H1 (cell line): ENCODE measurements at regions not wholly inside any gene's neighbourhood (a gene's known extent, or its start where the extent isn't known, plus 50 kb on each side); places are given as distances from the start of the nearest gene placed in this dataset.

Experiments used
- CTCF ChIA-PET: fragments of 300-600 bp; sonication (Branson Sonifier 250); formaldehyde crosslinking; loops from one replicate; lab custom pipeline; 2021; ENCODE audit not compliant: partially characterized antibody; lab: Charles Lee
- POLR2A ChIA-PET: fragments of 300-600 bp; sonication (Branson Sonifier 250); formaldehyde crosslinking; loops from one replicate; lab custom pipeline; 2021; ENCODE audit warnings: inconsistent platforms; ENCODE audit not compliant: partially characterized antibody; lab: Charles Lee
- DNase-seq, 2 experiments: peaks; one replicate each; pipeline versions ENCODE4 v3.0.0 to v3.0.0-alpha.2; 2010 to 2022; ENCODE audit warnings: low spot score in 2 of 2, low read depth in 1 of 2, mixed read lengths in 1 of 2
- FAIRE-seq: peaks from 2 replicates; lab custom pipeline; 2011; peaks lifted over from hg19 to GRCh38; lab: Jason Lieb, UNC
- H2AFZ ChIP-seq: 2 replicates; pipeline ENCODE4 v1.8.1; 2012; ENCODE audit warnings: low read length, inconsistent platforms
- H2AK5ac ChIP-seq: 2 replicates; pipeline ENCODE4 v1.6.1; 2013; ENCODE audit warnings: low read depth, low read length
- H2BK120ac ChIP-seq: replicated peaks from 2 replicates; pipeline ENCODE3; 2013; ENCODE audit warnings: low read depth, low read length, inconsistent platforms
- H2BK12ac ChIP-seq: 2 replicates; pipeline ENCODE4 v1.6.1; 2013; ENCODE audit warnings: low read depth, low read length
- H2BK15ac ChIP-seq: 2 replicates; pipeline ENCODE4 v1.6.1; 2013; ENCODE audit warnings: low read length
- H2BK20ac ChIP-seq: 2 replicates; pipeline ENCODE4 v1.6.1; 2013; ENCODE audit warnings: low read length
- H2BK5ac ChIP-seq: 2 replicates; pipeline ENCODE4 v1.6.1; 2013; ENCODE audit warnings: low read depth, low read length
- H3K14ac ChIP-seq: 2 replicates; pipeline ENCODE4 v1.6.1; 2013; ENCODE audit warnings: inconsistent platforms; ENCODE audit not compliant: insufficient read length
- H3K18ac ChIP-seq: 2 replicates; pipeline ENCODE4 v1.6.1; 2013; ENCODE audit warnings: low read length; ENCODE audit errors: extremely low read depth
- H3K23ac ChIP-seq: 2 replicates; pipeline ENCODE4 v1.6.1; 2013; ENCODE audit warnings: inconsistent platforms; ENCODE audit not compliant: insufficient read length
- H3K23me2 ChIP-seq: 2 replicates; pipeline ENCODE4 v1.6.1; 2013; ENCODE audit warnings: low read depth, low read length
- H3K27ac ChIP-seq: 2 replicates; pipeline ENCODE4 v1.6.1; 2011; ENCODE audit warnings: low read depth, low read length, inconsistent platforms
- H3K27me3 ChIP-seq, 4 experiments: replicated peaks in 1 of 4; 1 replicate in 1 of 4; 2 replicates in 3 of 4; pipeline versions ENCODE4 v1.6.1 to v1.8.1; 2011 to 2013; ENCODE audit warnings: low read length in 3 of 4, mild to moderate bottlenecking in 3 of 4, inconsistent platforms in 2 of 4, mixed read lengths in 2 of 4, moderate library complexity in 1 of 4; ENCODE audit not compliant: control insufficient read depth in 3 of 4, insufficient read depth in 3 of 4; ENCODE audit errors: extremely low read depth in 1 of 4
- H3K36me3 ChIP-seq, 4 experiments: 2 replicates each; pipeline versions ENCODE4 v1.6.1 to v1.8.1; 2011 to 2013; ENCODE audit warnings: mild to moderate bottlenecking in 4 of 4, low read length in 3 of 4, moderate library complexity in 2 of 4, control low read depth in 1 of 4, inconsistent platforms in 1 of 4; ENCODE audit not compliant: insufficient read depth in 4 of 4, control insufficient read depth in 2 of 4
- H3K4ac ChIP-seq: replicated peaks from 2 replicates; pipeline ENCODE3; 2013; ENCODE audit warnings: low read length, low read depth, mixed read lengths, inconsistent platforms; ENCODE audit not compliant: insufficient read length
- H3K4me1 ChIP-seq, 4 experiments: replicated peaks in 1 of 4; 1 replicate in 1 of 4; 2 replicates in 3 of 4; pipeline versions ENCODE4 v1.6.1 to v1.8.1; 2011 to 2013; ENCODE audit warnings: low read length in 3 of 4, inconsistent platforms in 2 of 4, mixed read lengths in 1 of 4; ENCODE audit not compliant: insufficient read depth in 4 of 4, control insufficient read depth in 3 of 4
- H3K4me2 ChIP-seq, 2 experiments: 2 replicates each; pipeline versions ENCODE4 v1.6.1 to v1.8.1; 2011 to 2013; ENCODE audit warnings: low read depth in 2 of 2, low read length in 2 of 2, control low read depth in 1 of 2, inconsistent platforms in 1 of 2, mild to moderate bottlenecking in 1 of 2; ENCODE audit not compliant: insufficient read depth in 1 of 2
- H3K4me3 ChIP-seq, 4 experiments: fragments of 200-600, 300-600 bp in 1 of 4; sonication (generic), shearing (Covaris generic), sonication (Bioruptor Twin) in 1 of 4; 2 replicates each; pipeline versions ENCODE4 v1.5.1 to v1.8.1; 2011 to 2016; ENCODE audit warnings: low read length in 4 of 4, low read depth in 3 of 4, control low read depth in 2 of 4, inconsistent platforms in 2 of 4, mild to moderate bottlenecking in 2 of 4, mixed read lengths in 1 of 4, moderate library complexity in 1 of 4; ENCODE audit not compliant: insufficient read depth in 2 of 4; ENCODE audit errors: extremely low read depth in 1 of 4
- H3K56ac ChIP-seq: replicated peaks from 2 replicates; pipeline ENCODE3; 2013; ENCODE audit warnings: low read depth, mild to moderate bottlenecking, mixed read lengths, low read length, inconsistent platforms; ENCODE audit not compliant: insufficient read length
- H3K79me1 ChIP-seq: 2 replicates; pipeline ENCODE4 v1.6.1; 2013; ENCODE audit warnings: low read depth, low read length, control low read depth
- H3K79me2 ChIP-seq, 2 experiments: 2 replicates each; pipeline versions ENCODE4 v1.6.1 to v1.8.1; 2012 to 2013; ENCODE audit warnings: low read length in 2 of 2, mild to moderate bottlenecking in 2 of 2, inconsistent platforms in 1 of 2; ENCODE audit not compliant: insufficient read depth in 2 of 2, control insufficient read depth in 1 of 2
- H3K9ac ChIP-seq, 4 experiments: replicated peaks in 1 of 4; 1 replicate in 1 of 4; 2 replicates in 3 of 4; pipeline versions ENCODE4 v1.6.1 to v1.8.1; 2011 to 2013; ENCODE audit warnings: low read depth in 3 of 4, low read length in 3 of 4, control low read depth in 2 of 4, mild to moderate bottlenecking in 2 of 4, moderate library complexity in 2 of 4, inconsistent platforms in 1 of 4; ENCODE audit errors: extremely low read depth in 1 of 4
- H3K9me3 ChIP-seq, 2 experiments: 2 replicates each; pipeline versions ENCODE4 v1.6.1 to v1.8.1; 2012 to 2013; ENCODE audit warnings: mild to moderate bottlenecking in 2 of 2, moderate library complexity in 2 of 2, control low read depth in 1 of 2, inconsistent platforms in 1 of 2, low read depth in 1 of 2, low read length in 1 of 2, mixed read lengths in 1 of 2; ENCODE audit not compliant: insufficient read depth in 2 of 2
- H4K20me1 ChIP-seq, 2 experiments: replicated peaks in 1 of 2; 2 replicates each; pipeline versions ENCODE3 to v1.8.1; 2011 to 2013; ENCODE audit warnings: inconsistent platforms in 2 of 2, low read length in 2 of 2, mild to moderate bottlenecking in 1 of 2; ENCODE audit not compliant: insufficient read depth in 2 of 2, control insufficient read depth in 1 of 2
- H4K5ac ChIP-seq: 2 replicates; pipeline ENCODE4 v1.6.1; 2013; ENCODE audit warnings: low read length, low read depth, mixed read lengths, inconsistent platforms; ENCODE audit not compliant: insufficient read length
- H4K8ac ChIP-seq: 2 replicates; pipeline ENCODE4 v1.8.0; 2013; ENCODE audit warnings: mild to moderate bottlenecking, moderate library complexity, low read length, inconsistent platforms; ENCODE audit not compliant: insufficient read depth; ENCODE audit errors: extremely low read depth
- H4K91ac ChIP-seq: replicated peaks from 2 replicates; pipeline ENCODE3; 2013; ENCODE audit warnings: low read length, mixed read lengths, inconsistent platforms; ENCODE audit not compliant: insufficient read length
- CHD2 ChIP-seq: IDR thresholded peaks from 2 replicates; pipeline ENCODE4 v1.6.1; 2012; ENCODE audit warnings: low read length, improper control_type of control experiment
- POU5F1 ChIP-seq: IDR thresholded peaks from 2 replicates; pipeline ENCODE4 v1.6.1; 2011; ENCODE audit warnings: low read depth, mild to moderate bottlenecking, low read length, moderate library complexity
- RAD21 ChIP-seq, 2 experiments: IDR thresholded peaks in 1 of 2; conservative IDR thresholded peaks in 1 of 2; 2 replicates each; pipeline ENCODE4 v1.6.1; 2011; ENCODE audit warnings: low read depth in 2 of 2, low read length in 2 of 2, improper control_type of control experiment in 1 of 2, inconsistent platforms in 1 of 2, mild to moderate bottlenecking in 1 of 2, moderate library complexity in 1 of 2
- RBBP5 ChIP-seq: IDR thresholded peaks from 2 replicates; pipeline ENCODE4 v1.7.1; 2012; ENCODE audit warnings: low read depth, mild to moderate bottlenecking, inconsistent platforms, low read length, moderate library complexity, borderline replicate concordance
- TEAD4 ChIP-seq: IDR thresholded peaks from 2 replicates; pipeline ENCODE4 v1.6.1; 2012; ENCODE audit warnings: low read depth, low read length, inconsistent platforms, mixed read lengths
- WGBS, 2 experiments: shearing (Covaris generic) in 1 of 2; methylation state at CpG; one replicate each; pipeline versions ENCODE4 v1.1.6 to v1.1.7; 2013 to 2015; ENCODE audit warnings: low lambda C conversion rate in 2 of 2, mixed read lengths in 2 of 2, inconsistent platforms in 1 of 2, low coverage in 1 of 2, missing lambda C conversion rate in 1 of 2; ENCODE audit not compliant: insufficient replicate concordance in 2 of 2, insufficient coverage in 1 of 2, insufficient read length in 1 of 2; ENCODE audit errors: extremely low coverage in 1 of 2, missing lambda C conversion rate in 1 of 2; 5-methylcytosine and 5-hydroxymethylcytosine counted together
- TF ChIP-seq, protein P1 (sequence below), 3 experiments: IDR thresholded peaks; 1 replicate in 2 of 3; 2 replicates in 1 of 3; pipeline versions ENCODE4 v1.5.1 to v1.6.1; 2011; ENCODE audit warnings: low read length in 3 of 3, mild to moderate bottlenecking in 3 of 3, inconsistent platforms in 2 of 3, low read depth in 1 of 3, moderate library complexity in 1 of 3; ENCODE audit not compliant: insufficient read depth in 1 of 3; ENCODE audit errors: control extremely low read depth in 1 of 3

DNA sequence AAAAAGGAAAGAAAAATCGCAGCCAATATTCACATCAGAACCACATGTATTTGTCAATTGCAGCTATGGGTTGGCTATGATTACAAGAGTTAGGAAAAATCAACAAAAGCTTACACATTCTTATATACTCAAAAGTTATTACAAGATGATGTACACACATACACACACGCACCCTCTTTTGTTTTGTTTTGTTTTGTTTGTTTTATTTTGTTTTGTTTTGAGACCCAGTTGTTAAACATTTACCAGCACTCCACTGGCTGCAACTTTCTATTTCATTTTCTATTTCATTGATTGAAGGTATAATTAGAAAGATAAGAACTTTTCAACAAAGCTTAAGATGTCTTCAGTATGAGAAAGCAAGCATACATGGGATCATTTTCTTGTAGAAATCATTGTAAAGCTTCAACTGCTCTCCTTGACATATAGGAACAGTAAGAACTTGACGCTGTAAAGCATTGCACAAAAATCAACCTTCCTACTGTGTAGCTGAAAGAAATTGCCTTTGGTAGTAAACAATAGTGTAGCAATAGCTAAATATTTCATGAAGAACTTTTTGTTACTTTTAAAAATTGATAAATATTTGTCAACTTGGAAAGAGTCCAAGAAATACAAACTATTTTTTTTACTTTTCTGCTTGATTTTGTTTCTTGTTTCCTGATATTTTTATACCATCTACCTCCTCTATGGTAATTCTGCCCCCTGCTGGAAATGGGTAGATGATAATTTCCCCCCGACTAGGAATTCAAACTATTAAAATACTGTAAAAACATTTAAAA, 205.9 kb downstream of the MBL2 start:
- Histone ChIP-seq H3K56ac (no peak overlapping the region), H2AFZ (no peak overlapping the region), H4K91ac (no peak overlapping the region), H4K20me1 (no peaks in the 10 kb centered on the region), H3K4me3 (no peak overlapping the region), H4K8ac (no peak overlapping the region), H3K27me3 (no peaks in the 10 kb centered on the region), H3K4me2 (no peak overlapping the region), H3K79me1 (no peaks in the 10 kb centered on the region), H3K4ac (no peak overlapping the region)
- DNase-seq = no peak
- TF ChIP-seq, protein P1, sequence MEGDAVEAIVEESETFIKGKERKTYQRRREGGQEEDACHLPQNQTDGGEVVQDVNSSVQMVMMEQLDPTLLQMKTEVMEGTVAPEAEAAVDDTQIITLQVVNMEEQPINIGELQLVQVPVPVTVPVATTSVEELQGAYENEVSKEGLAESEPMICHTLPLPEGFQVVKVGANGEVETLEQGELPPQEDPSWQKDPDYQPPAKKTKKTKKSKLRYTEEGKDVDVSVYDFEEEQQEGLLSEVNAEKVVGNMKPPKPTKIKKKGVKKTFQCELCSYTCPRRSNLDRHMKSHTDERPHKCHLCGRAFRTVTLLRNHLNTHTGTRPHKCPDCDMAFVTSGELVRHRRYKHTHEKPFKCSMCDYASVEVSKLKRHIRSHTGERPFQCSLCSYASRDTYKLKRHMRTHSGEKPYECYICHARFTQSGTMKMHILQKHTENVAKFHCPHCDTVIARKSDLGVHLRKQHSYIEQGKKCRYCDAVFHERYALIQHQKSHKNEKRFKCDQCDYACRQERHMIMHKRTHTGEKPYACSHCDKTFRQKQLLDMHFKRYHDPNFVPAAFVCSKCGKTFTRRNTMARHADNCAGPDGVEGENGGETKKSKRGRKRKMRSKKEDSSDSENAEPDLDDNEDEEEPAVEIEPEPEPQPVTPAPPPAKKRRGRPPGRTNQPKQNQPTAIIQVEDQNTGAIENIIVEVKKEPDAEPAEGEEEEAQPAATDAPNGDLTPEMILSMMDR (IDR thresholded peaks at IDR 0.05; ENCODE audit: control extremely low read depth in 1 of 3, insufficient read depth in 1 of 3, low read depth in 1 of 3, low read length in 3 of 3) = peak in 2 of 3 experiments; percentile 18 to 24; a peak in 2 of 4 replicates
- TF ChIP-seq POU5F1 = no peak
- TF ChIP-seq RAD21 (IDR thresholded peaks at IDR 0.05 in 1 of 2, conservative IDR thresholded peaks at IDR 0.05 in 1 of 2; ENCODE audit: low read depth in 2 of 2, low read length in 2 of 2) = peak; percentile 48 to 62
- no peak for TF ChIP-seq CHD2
- no peak for TF ChIP-seq RBBP5
- no peak for TF ChIP-seq TEAD4
- TF ChIP-seq, all 59 proteins: peak for 2
- CTCF ChIA-PET = interaction anchor here (0.6 to 3.8 kb wide), 42 partner anchors 11 to 1541 kb away, joined by 3 to 38 read pairs (median 4); partner anchors contain the start of gene DKK1
- no peaks in the 10 kb centered on the region for H3K23me2 ChIP-seq
- H2BK20ac ChIP-seq = no peak overlapping the region
- no peak for FAIRE-seq
- no peak overlapping the region for H2BK5ac ChIP-seq
- H3K23ac ChIP-seq = no peak overlapping the region
- POLR2A ChIA-PET = no interaction called here
- H3K27ac ChIP-seq = no peak overlapping the region
- no peak overlapping the region for H4K5ac ChIP-seq
- H3K18ac ChIP-seq = no peak overlapping the region
- H3K4me1 ChIP-seq = no peaks in the 10 kb centered on the region
- H3K9ac ChIP-seq = no peak overlapping the region
- H3K9me3 ChIP-seq = no peaks in the 10 kb centered on the region
- no peak overlapping the region for H2BK15ac ChIP-seq
- H3K36me3 ChIP-seq = no peaks in the 10 kb centered on the region
- no peak overlapping the region for H2BK12ac ChIP-seq
- WGBS, 2 experiments = 66% methylated on average over 4 of the region's 4 CpGs; no CpG with 5 or more reads in 1 of the 2 experiments
- H2BK120ac ChIP-seq = no peak overlapping the region
- H2AK5ac ChIP-seq = no peak overlapping the region
- H3K14ac ChIP-seq = no peak overlapping the region
- no peaks in the 10 kb centered on the region for H3K79me2 ChIP-seq
